ENCODE measurements at regions not wholly inside any gene's neighbourhood (a gene's known extent, or its start where the extent isn't known, plus 50 kb on each side); places are given as distances from the start of the nearest gene placed in this dataset.

GRCh38 chr16:20257234-20257633 is 70.1 kb downstream of the GP2 start:
- no peak overlapping the region for H2AFZ ChIP-seq (ENCODE audit: low read length)
- POLR2A ChIA-PET: no interaction called here
- no peak for ATAC-seq
- no peaks in the 10 kb centered on the region for H3K79me2 ChIP-seq (ENCODE audit: insufficient read depth, low read length)
- no peak for DNase-seq (ENCODE audit: low spot score)
- H3K27me3 ChIP-seq (ENCODE audit: control insufficient read depth in 1 of 2, insufficient read depth in 2 of 2, low read length in 2 of 2): 0 out of 5 replicates have a peak, but pooled peaks cover 0 to 8% of the 10 kb centered on the region in 2 experiments
- no peak for FAIRE-seq
- H4K20me1 ChIP-seq (ENCODE audit: insufficient read depth, low read length): no peaks in the 10 kb centered on the region
- BruUV-seq (replicated peaks): no TSS peak
- no peak overlapping the region for H3K9ac ChIP-seq (ENCODE audit: insufficient read depth, low read depth, low read length)
- no peak overlapping the region for H3K27ac ChIP-seq (ENCODE audit: extremely low read length, insufficient read depth, low read length)
- intact Hi-C loops (cut with micrococcal nuclease; ENCODE audit: unreplicated experiment) (no loop called here), in situ Hi-C loops (cut with HindIII; ENCODE audit: extremely low pct_ligation_motif_present, low pct_unique_long_range_greater_than_20kb) (no loop called here)
- TF ChIP-seq ZNF3 (CRISPR knock-in tag; IDR thresholded peaks at IDR 0.05): no peak
- no peak for TF ChIP-seq ZNF18 (CRISPR knock-in tag; IDR thresholded peaks at IDR 0.05; ENCODE audit: insufficient replicate concordance)
- no peak for TF ChIP-seq GABPB1 (CRISPR knock-in tag; IDR thresholded peaks at IDR 0.05)
- TF ChIP-seq, protein P1, sequence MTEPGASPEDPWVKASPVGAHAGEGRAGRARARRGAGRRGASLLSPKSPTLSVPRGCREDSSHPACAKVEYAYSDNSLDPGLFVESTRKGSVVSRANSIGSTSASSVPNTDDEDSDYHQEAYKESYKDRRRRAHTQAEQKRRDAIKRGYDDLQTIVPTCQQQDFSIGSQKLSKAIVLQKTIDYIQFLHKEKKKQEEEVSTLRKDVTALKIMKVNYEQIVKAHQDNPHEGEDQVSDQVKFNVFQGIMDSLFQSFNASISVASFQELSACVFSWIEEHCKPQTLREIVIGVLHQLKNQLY (CRISPR knock-in tag; IDR thresholded peaks at IDR 0.05): no peak
- TF ChIP-seq HOXA7 (CRISPR knock-in tag; IDR thresholded peaks at IDR 0.05): no peak
- TF ChIP-seq WIZ (CRISPR knock-in tag; IDR thresholded peaks at IDR 0.05): no peak
- no peak for TF ChIP-seq SNAPC2 (CRISPR knock-in tag; IDR thresholded peaks at IDR 0.05)
- no peak for TF ChIP-seq DMAP1 (CRISPR knock-in tag; IDR thresholded peaks at IDR 0.05)
- TF ChIP-seq IRF2 (CRISPR knock-in tag; IDR thresholded peaks at IDR 0.05): no peak
- no peak overlapping the region for H3K4me3 ChIP-seq (replicated peaks in 1 of 3; ENCODE audit: insufficient read depth in 1 of 3, low read depth in 2 of 3, low read length in 3 of 3)
- H3K4me2 ChIP-seq (ENCODE audit: low read depth, low read length): no peak overlapping the region
- no peaks in the 10 kb centered on the region for H3K4me1 ChIP-seq (ENCODE audit: insufficient read depth, low read length)
- H3K36me3 ChIP-seq (replicated peaks in 1 of 2; ENCODE audit: control insufficient read depth in 1 of 2, insufficient read depth in 2 of 2, low read length in 2 of 2): no peaks in the 10 kb centered on the region
- CTCF ChIA-PET (ENCODE audit: low intra/inter-chr PET ratio, low total read pairs): no interaction called here
- no peaks in the 10 kb centered on the region for H3K9me3 ChIP-seq (ENCODE audit: low read length)
- 15% methylated on average over 3 of the region's 3 CpGs for WGBS (ENCODE audit: low lambda C conversion rate)
